ENCODE measurements at regions not wholly inside any gene's neighbourhood (a gene's known extent, or its start where the extent isn't known, plus 50 kb on each side); places are given as distances from the start of the nearest gene placed in this dataset.

DNA sequence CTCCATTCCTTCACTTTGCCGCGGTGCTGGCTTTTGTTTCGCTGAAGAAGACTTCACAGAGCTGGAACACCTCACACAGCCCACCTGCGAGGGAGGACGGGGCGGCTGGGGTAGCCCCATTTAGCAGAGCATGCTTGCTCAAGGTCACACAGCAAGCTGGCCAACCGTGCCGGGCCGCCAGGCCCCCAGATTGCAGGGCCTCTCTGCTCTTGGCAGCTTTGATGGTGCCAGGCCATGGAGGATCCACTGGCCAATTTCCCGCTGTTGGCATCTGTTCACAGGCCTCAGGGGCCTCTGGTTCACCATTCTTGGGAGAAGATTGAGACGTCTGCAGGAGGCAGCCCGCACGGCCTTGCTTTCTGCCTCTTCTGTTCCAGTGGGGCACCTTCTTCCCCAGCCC, 77.9 kb upstream of the LINGO1 start:
- DNase-seq (ENCODE audit: low read depth), result no peak
- no peak overlapping the region for H3K4me3 ChIP-seq (ENCODE audit: low read depth, low read length)
- TF ChIP-seq CTCF (IDR thresholded peaks at IDR 0.05; ENCODE audit: insufficient read depth, low read length), result no peak

- no peak for TF ChIP-seq CTCF (IDR thresholded peaks at IDR 0.05; ENCODE audit: insufficient read depth, low read length)
- no peak for DNase-seq (ENCODE audit: low read depth)
- no peak overlapping the region for H3K4me3 ChIP-seq (ENCODE audit: low read depth, low read length)
Measured at GRCh38 chr15:77710206-77710605, 77.5 kb upstream of the LINGO1 start.

DNA sequence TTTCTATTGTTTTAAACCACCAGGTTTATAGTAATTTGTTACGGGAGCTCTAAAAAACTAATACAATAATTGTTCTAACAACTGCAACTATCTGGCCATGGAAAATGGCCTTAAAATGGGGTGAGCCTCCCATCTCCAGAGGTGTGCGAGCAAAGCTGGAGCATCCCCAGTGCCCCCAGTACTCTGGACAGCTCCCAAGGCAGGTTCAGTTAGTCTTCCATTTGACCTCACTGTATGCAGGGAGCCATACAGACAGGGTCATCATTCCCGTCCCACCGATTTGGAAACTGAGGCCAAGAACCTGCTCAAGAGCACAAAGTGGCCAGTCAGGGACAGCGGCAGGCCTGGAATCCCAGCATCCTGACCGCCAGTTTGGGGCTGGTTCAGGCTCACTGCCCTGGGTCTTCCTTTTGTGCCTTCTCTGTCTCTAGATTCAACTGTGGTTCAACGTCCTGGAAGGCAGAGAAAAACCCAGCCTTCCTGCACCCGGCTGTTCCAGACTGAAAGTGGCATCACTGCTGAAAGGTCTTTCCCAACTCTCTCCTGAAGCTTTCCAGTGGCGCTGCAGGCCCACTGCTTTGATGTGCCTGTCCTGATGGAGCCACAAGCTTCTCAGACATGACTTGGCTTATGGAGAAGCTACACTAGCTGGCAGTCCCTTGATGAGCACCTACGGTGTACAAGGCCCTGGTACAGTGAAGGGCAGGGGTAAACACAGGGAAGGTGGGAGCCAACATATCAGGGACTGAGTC, 76.6 kb upstream of the LINGO1 start:
- no peak for DNase-seq (ENCODE audit: low read depth)
- no peak overlapping the region for H3K4me3 ChIP-seq (ENCODE audit: low read depth, low read length)
- TF ChIP-seq CTCF (IDR thresholded peaks at IDR 0.05; ENCODE audit: insufficient read depth, low read length), result no peak

GRCh38 chr15:77706482-77707244, 74.0 kb upstream of the LINGO1 start:
- DNase-seq (ENCODE audit: low read depth), result no peak
- H3K4me3 ChIP-seq (ENCODE audit: low read depth, low read length), result no peak overlapping the region
- TF ChIP-seq CTCF (IDR thresholded peaks at IDR 0.05; ENCODE audit: insufficient read depth, low read length), result no peak

DNA sequence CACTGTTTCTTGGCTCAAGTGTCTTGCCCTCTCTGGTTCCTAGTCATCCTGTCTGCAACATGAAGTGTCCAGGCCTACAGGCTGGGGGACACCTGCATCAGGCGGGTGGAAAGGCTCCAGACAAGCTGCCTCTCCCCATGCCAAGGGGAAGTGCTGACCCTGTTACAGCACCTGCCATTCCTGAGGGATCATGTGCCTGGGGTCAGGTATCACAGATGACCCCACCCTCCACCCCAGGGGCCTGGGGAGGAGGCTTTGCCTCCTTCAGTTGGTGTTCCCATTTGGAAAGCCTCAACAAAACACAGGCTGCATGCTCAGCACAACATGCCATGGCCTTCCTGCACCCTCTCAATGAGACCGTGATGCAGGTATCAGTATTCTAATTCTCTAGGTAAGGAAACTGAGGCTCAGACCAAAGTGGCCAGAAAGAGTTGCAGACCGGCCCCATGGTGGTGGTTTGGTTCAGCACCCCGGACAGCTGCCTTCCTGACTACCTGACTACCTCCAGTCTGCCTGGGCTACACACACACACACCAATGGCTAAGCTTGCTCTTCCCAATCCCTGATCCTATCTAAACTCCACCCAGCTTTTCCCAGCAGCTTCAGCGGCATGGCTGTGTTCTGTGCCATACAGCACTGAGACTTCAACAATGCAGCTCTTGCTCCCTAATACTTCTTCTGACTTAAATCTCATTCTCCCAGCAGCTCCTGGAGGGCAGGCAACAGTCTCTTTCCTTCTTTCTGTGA, 69.7 kb upstream of the LINGO1 start:
- no peak overlapping the region for H3K4me3 ChIP-seq (ENCODE audit: low read depth, low read length)
- TF ChIP-seq CTCF (IDR thresholded peaks at IDR 0.05; ENCODE audit: insufficient read depth, low read length), result no peak
- peak; percentile 22 for DNase-seq (ENCODE audit: low read depth)

DNA sequence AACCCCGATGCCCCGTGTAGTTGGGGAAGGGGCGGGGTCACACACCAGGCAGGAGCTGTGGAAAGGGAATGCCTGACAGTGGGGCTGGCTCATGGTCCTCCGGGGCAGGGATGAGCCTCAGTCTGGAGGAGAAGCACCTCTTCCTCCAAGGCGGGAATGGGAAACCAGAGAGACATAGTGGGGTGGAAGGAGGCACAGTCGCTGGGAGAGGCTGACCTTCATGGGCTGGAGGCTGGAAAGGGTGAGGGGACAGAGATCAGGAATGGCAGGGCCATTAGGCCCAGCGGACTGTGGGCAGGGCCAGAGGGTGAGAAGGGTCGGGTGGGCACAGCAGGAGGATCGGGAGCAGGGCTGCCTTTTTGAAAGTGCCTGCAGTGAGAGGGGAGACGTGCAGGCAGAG, 65.8 kb upstream of the LINGO1 start:
- TF ChIP-seq CTCF (IDR thresholded peaks at IDR 0.05; ENCODE audit: insufficient read depth, low read length), result no peak
- H3K4me3 ChIP-seq (ENCODE audit: low read depth, low read length), result no peak overlapping the region
- DNase-seq (ENCODE audit: low read depth), result no peak
